Muscle of leg (tissue), 3 donors: ENCODE measurements at regions not wholly inside any gene's neighbourhood (a gene's known extent, or its start where the extent isn't known, plus 50 kb on each side); places are given as distances from the start of the nearest gene placed in this dataset.

Source experiments
- DNase-seq: peaks from one replicate; pipeline ENCODE4 v3.0.0; 2013
- H3K27ac ChIP-seq: one replicate; pipeline ENCODE4 v1.5.1; 2013; ENCODE audit warnings: mild to moderate bottlenecking, low read length, control low read depth
- H3K27me3 ChIP-seq: one replicate; pipeline ENCODE4 v1.6.1; 2013; ENCODE audit warnings: low read length; ENCODE audit not compliant: control insufficient read depth, insufficient read depth
- H3K36me3 ChIP-seq: one replicate; pipeline ENCODE4 v1.6.1; 2013; ENCODE audit warnings: low read length; ENCODE audit not compliant: control insufficient read depth, insufficient read depth
- H3K4me1 ChIP-seq: one replicate; pipeline ENCODE4 v1.6.1; 2013; ENCODE audit warnings: low read length; ENCODE audit not compliant: control insufficient read depth, insufficient read depth
- H3K4me3 ChIP-seq: one replicate; pipeline ENCODE4 v1.5.1; 2013; ENCODE audit warnings: low read length, control low read depth
- H3K9me3 ChIP-seq: replicated peaks from 2 replicates; pipeline ENCODE4 v1.6.1; 2013; ENCODE audit warnings: low read depth, low read length; ENCODE audit not compliant: control insufficient read depth
- WGBS: methylation state at CpG from one replicate; pipeline ENCODE4 v1.1.5; 2013; ENCODE audit warnings: missing lambda C conversion rate; ENCODE audit not compliant: insufficient coverage; 5-methylcytosine and 5-hydroxymethylcytosine counted together

DNA sequence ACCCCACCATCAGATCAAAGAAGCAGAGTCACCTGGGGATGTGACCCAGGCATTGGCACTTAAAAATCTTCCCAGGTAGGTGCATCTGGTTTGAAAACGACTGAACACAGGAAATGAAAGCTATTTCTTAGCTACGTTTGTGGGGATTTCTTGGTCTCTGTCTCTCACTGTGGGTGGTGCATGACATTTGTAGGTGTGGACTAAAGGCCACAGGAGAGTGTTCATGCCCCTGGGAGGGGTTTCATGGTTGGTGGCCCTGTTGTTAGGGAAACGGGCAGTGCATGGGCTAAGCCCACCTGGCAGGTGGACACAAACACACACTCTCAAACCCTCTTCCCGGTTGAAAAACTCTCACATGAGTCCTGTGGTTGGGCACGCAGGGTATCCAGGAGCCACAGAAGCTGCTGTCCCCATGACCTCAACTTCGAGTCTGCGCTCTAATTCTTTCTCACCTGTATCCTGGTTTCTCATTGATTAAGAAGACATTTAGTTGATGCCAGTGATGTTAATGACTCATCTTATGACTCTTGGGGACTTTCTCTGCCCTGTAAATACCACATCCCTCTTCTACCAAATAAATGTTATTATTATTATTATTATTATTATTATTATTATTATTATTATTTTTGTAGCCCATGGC, 119.4 kb downstream of the MRPS6 start:
- H3K9me3 ChIP-seq = no peaks in the 10 kb centered on the region
- H3K4me3 ChIP-seq = no peak overlapping the region
- 83% methylated on average over 2 of the region's 7 CpGs for WGBS
- DNase-seq = no peak
- H3K36me3 ChIP-seq = no peaks in the 10 kb centered on the region
- H3K4me1 ChIP-seq = peaks cover 4% of the 10 kb centered on the region
- no peak overlapping the region for H3K27ac ChIP-seq
- no peaks in the 10 kb centered on the region for H3K27me3 ChIP-seq

DNA sequence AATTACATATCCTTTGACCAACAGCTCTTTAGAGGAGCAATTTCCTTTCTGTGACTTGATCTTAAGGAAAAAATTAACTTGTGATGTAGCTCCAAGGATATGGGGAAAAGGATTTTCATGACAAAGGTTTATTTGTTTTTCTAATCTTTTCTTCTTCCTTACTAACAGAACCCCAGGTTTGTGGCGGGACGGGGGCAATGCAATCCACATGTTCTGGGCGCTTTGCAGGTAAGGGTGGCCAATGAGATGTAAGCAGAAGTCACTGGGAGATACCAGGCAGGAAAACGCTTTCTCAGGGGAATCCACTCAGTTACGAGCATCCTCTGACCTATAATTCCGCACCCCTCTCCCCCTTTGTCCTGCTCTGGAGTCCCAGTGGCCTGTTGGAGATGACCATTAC, 122.0 kb downstream of the MRPS6 start:
- 75% methylated on average over 4 of the region's 6 CpGs for WGBS

DNA sequence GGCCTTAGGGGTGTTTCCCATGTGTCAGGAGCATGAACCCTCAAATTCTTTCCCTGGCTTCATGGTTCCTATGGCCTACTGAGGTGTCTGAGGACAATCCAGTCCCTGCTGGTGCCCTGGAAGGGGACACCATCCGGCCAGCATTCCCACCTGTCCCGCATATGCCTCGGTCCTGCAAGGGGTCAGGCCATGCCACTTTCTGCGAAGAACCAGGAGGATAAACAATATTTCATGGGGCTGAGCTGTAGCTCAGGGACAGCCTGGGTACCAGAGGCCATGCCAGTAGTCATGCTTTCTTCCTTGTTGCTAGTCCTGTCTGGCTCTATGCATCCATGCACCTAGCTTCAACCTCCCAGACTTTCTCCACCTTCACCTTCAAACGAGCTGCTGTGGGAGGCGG, 123.6 kb downstream of the MRPS6 start:
- H3K27me3 ChIP-seq = no peaks in the 10 kb centered on the region
- 98% methylated on average over 4 of the region's 6 CpGs for whole genome bisulfite sequencing
- no peaks in the 10 kb centered on the region for H3K36me3 ChIP-seq
- no peak overlapping the region for H3K4me3 ChIP-seq
- H3K4me1 ChIP-seq = peaks cover 5% of the 10 kb centered on the region
- DNase-seq = no peak
- H3K27ac ChIP-seq = no peak overlapping the region
- no peaks in the 10 kb centered on the region for H3K9me3 ChIP-seq

More for the DNA sequence above, 122.0 kb downstream of the MRPS6 start:
- Histone ChIP-seq H3K27me3 (no peaks in the 10 kb centered on the region), H3K36me3 (no peaks in the 10 kb centered on the region), H3K4me1 (no peaks in the 10 kb centered on the region), H3K4me3 (no peak overlapping the region), H3K9me3 (no peaks in the 10 kb centered on the region), H3K27ac (no peak overlapping the region)
- DNase-seq = no peak

DNA sequence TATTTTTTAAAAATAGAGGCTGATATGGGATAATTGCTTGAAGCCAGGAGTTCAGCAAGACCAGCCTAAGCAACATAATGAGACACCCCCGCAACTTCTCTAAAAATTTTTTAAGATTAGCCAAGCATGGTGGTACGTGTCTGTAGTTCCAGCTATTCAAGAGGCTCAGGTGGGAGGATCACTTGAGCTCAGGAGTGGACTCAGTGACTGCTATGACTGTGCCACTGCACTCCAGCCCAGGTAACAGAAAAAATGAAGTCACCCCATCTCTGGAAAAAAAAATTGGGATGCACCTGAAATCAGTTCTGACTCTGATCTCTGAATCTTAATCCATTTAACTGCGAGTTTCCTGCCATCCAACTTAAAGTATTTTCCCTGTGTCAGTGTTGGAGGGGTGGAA, 124.2 kb downstream of the MRPS6 start:
- peaks cover under 1% of the 10 kb centered on the region for H3K27me3 ChIP-seq
- no peak overlapping the region for H3K4me3 ChIP-seq
- WGBS = no CpG with 5 or more reads among the region's 3 CpGs
- peaks cover 11% of the 10 kb centered on the region for H3K4me1 ChIP-seq
- no peak overlapping the region for H3K27ac ChIP-seq
- no peaks in the 10 kb centered on the region for H3K9me3 ChIP-seq
- H3K36me3 ChIP-seq = no peaks in the 10 kb centered on the region
- DNase-seq = no peak

DNA sequence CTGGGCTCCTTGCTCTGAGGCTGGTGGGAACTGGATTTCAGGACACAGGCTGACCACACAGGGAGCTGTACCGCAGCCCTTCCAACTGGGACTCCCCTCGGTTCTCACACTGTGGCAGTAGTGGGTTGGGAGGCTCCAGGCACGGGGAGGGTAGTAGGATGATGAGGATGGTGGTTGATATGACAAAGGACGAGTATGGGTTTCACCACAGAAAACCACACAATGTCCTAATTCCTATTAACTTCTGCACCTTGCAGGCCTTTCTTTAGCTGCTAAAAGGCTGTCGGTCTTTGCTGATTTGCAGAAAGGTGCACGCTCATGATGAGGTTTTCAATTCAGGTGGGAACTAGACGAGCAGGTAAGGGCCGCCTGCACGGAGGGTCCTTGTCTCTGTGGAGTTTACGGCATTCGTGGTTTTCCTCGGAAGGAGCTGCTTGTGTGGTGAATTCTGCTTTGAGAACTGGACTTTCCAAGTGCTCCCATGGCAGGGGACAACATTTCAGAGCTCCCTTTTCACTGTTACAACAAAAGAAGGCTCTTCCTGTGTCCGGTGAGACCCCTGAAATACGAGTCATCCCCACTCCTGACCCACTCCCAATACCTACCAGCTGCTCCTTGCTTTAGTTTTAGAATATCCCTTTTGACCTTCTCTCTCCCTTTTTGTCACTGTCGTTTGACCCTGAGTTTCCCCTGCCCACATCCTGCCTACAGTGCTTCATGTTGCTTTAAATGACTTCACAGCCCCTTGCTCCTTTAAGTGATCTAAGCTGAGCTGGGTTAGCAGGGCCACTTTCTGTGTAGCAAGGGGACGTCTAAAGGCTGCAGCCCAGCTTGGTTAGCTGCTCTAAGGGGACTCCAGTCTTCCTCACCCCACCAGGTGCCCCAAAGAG, 125.1 kb downstream of the MRPS6 start:
- DNase-seq = no peak
- Histone ChIP-seq H3K4me1 (peaks cover 17% of the 10 kb centered on the region), H3K27ac (no peak overlapping the region), H3K36me3 (no peaks in the 10 kb centered on the region), H3K27me3 (peaks cover 3% of the 10 kb centered on the region), H3K9me3 (no peaks in the 10 kb centered on the region), H3K4me3 (no peak overlapping the region)
- 65% methylated on average over 9 of the region's 16 CpGs for WGBS

DNA sequence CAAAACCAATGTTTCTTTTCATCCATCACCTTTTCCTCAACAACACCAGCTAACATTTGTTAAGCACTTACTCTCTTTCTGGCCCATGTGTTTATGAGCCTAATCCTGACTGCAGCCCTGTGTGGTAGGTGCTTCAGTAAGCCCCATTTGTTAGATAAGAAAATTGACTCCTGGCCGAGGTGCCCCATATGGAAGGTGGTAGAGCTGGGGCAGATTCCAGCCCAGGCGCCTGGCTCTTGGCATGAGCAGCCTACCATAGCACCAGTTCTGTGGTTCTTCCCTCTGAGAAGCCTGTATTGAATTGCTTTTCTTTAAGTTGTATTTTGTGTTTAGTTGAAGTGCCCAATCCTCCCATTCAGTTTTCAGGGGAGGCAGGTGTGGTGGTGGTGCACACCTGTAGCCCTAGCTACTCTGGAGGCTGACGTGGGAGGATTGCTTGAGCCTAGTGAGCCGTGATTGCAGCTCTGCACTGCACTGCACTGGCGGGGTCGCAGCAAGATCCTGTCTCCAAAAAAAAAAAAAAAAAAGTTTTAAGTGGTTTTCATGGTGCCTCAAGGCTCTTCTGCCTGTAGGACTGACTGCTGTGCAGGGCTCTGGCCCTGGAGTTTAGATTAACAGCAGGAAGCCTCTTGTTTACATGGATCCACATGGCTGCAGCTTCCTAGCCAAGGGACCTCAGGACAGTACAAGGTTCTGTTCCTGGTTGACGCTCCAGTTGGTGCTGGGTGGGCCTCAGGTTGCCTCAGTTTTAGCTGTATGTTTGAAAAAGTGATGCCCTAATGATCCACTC, 125.9 kb downstream of the MRPS6 start:
- Histone ChIP-seq H3K27ac (no peak overlapping the region), H3K9me3 (no peaks in the 10 kb centered on the region), H3K4me1 (peaks cover 23% of the 10 kb centered on the region), H3K36me3 (no peaks in the 10 kb centered on the region), H3K4me3 (no peak overlapping the region), H3K27me3 (peaks cover 3% of the 10 kb centered on the region)
- no peak for DNase-seq
- 47% methylated on average over 6 of the region's 7 CpGs for WGBS

DNA sequence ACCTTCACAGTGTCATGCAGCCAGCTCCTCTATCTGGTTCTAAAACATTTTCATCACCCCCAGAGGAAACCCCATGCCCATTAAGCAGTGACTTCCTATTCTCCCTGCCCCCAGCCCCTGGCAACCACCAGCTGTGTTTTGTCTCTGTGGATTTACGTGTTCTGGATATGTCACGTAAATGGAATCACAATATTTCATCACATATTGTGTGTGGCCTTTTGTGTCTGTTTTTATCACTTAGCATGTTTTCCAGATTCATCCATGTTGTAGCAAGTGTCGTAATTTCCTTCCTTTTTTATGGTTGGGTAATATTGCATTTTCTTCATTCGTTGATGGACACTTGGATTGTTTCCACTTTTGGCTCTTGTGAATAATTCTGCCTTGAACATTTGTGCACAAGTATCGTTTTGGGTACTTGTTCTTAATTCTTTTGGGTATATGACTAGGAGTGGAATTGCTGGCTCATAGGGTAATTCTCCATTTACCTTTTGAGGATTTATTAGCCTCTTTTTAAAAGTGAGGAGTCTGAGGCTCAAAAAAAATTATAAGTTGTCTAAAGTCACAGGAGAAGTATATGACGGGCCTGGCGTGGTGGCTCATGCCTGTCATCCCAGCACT, 127.0 kb downstream of the MRPS6 start:
- Histone ChIP-seq H3K36me3 (no peaks in the 10 kb centered on the region), H3K27me3 (peaks cover 3% of the 10 kb centered on the region), H3K4me1 (peaks cover 32% of the 10 kb centered on the region), H3K9me3 (no peaks in the 10 kb centered on the region), H3K4me3 (no peak overlapping the region), H3K27ac (no peak overlapping the region)
- DNase-seq = peak; percentile 47
- WGBS = 100% methylated on average over 2 of the region's 7 CpGs

DNA sequence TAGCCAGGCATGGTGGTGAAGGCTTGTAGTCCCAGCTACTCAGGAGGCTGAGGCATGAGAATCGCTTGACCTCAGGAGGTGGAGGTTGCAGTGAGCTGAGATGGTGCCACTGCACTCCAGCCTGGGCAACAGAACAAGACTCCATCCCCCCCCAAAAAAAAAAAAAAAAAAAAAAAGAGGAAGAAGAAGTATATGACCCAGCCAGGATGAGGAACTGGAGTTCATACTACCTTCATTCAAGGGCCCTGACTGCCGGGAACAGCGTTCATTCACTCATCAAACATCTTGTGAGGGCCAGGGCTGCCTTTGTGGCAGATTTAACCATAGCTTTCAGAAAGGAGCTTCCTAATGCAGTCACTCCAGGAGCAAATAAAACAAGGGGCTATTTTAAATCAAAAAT, 127.6 kb downstream of the MRPS6 start:
- Histone ChIP-seq H3K4me3 (no peak overlapping the region), H3K4me1 (peaks cover 32% of the 10 kb centered on the region), H3K9me3 (no peaks in the 10 kb centered on the region), H3K27ac (no peak overlapping the region), H3K36me3 (no peaks in the 10 kb centered on the region), H3K27me3 (peaks cover 3% of the 10 kb centered on the region)
- WGBS = 83% methylated on average over 2 of the region's 3 CpGs
- peak; percentile 31 for DNase-seq

DNA sequence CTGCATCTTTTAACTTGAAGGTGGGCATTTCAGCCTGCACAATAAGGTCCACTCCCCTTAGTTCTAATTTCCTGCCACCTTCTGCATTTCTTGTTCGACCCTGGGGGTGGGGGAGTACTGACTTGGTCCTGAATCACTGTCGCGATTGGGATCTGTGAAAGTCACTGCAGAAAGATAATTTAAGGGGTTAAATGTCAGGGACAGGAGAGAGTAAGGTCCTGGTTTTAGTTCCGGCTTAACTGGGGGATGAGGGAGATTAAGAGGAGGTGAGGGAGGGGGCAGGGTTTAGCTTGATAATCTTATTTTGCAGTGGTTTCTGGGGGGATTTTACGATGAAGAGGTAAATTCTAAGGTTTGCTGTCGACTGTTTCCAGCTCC, 128.1 kb downstream of the MRPS6 start:
- H3K27me3 ChIP-seq = peaks cover 3% of the 10 kb centered on the region
- H3K36me3 ChIP-seq = no peaks in the 10 kb centered on the region
- WGBS = 24% methylated on average over 3 of the region's 6 CpGs
- H3K27ac ChIP-seq = peak overlapping the region; percentile 38
- H3K4me1 ChIP-seq = peaks cover 32% of the 10 kb centered on the region
- H3K4me3 ChIP-seq = peak overlapping the region; percentile 43
- no peaks in the 10 kb centered on the region for H3K9me3 ChIP-seq
- DNase-seq = peak; percentile 16
